GM12878 (cell line): ENCODE measurements at regions not wholly inside any gene's neighbourhood (a gene's known extent, or its start where the extent isn't known, plus 50 kb on each side); places are given as distances from the start of the nearest gene placed in this dataset.

Experiments
- ATAC-seq: fragments of 200-7000 bp; cut with Tn5 transposase; 3 replicates; pipeline ENCODE4 v1.9.1; 2020; ENCODE audit warnings: mild to moderate bottlenecking, moderate library complexity
- BruUV-seq: library from RNA; stranded (reverse); fragments of 400-500 nt; replicated peaks from 2 replicates; lab custom pipeline; 2021; lab: Mats Ljungman, UMichigan
- CTCF ChIA-PET: fragments of 300-600 bp; sonication (Branson Sonifier 250); formaldehyde crosslinking; extraction: SDS; loops from one replicate; lab custom pipeline; 2021; ENCODE audit warnings: inconsistent platforms; lab: Yijun Ruan, JAX
- POLR2A ChIA-PET: fragments of 350-600 bp; formaldehyde crosslinking; extraction: SDS; loops from one replicate; lab custom pipeline; 2021; ENCODE audit warnings: inconsistent platforms; lab: Charles Lee
- RAD21 ChIA-PET: fragments of 300-600 bp; sonication (Branson Sonifier 250); formaldehyde crosslinking; loops from one replicate; lab custom pipeline; 2023; ENCODE audit warnings: antibody characterized with exemption; ENCODE audit not compliant: unreplicated experiment; lab: Charles Lee
- SMC1A ChIA-PET: fragments of 300-600 bp; sonication (Branson Sonifier 250); formaldehyde crosslinking; loops from one replicate; lab custom pipeline; 2023; ENCODE audit not compliant: unreplicated experiment, uncharacterized antibody; lab: Charles Lee
- DNase-seq: peaks from one replicate; pipeline ENCODE4 v3.0.0-alpha.2; 2011; ENCODE audit warnings: low read depth, low spot score
- FAIRE-seq: peaks from 3 replicates; lab custom pipeline; 2011; peaks lifted over from hg19 to GRCh38; lab: Jason Lieb, UNC
- H2AFZ ChIP-seq: 2 replicates; pipeline ENCODE4 v1.6.0; 2011; ENCODE audit warnings: low read depth, low read length, control low read depth; ENCODE audit not compliant: control insufficient read depth
- H3K27ac ChIP-seq: 2 replicates; pipeline ENCODE4 v1.5.1; 2011; ENCODE audit warnings: control low read depth; ENCODE audit not compliant: control insufficient read depth, insufficient read depth
- H3K27me3 ChIP-seq, 2 experiments: replicated peaks in 1 of 2; 2 replicates each; pipeline versions ENCODE4 v1.6.0 to v1.6.1; 2011; ENCODE audit warnings: low read length in 1 of 2; ENCODE audit not compliant: control insufficient read depth in 2 of 2, insufficient read depth in 2 of 2
- H3K36me3 ChIP-seq, 2 experiments: 2 replicates each; pipeline ENCODE4 v1.5.1; 2011; ENCODE audit warnings: low read length in 1 of 2; ENCODE audit not compliant: control insufficient read depth in 2 of 2, insufficient read depth in 2 of 2
- H3K4me1 ChIP-seq: 2 replicates; pipeline ENCODE4 v1.6.1; 2011; ENCODE audit warnings: mild to moderate bottlenecking, low read length, moderate library complexity, mixed read lengths; ENCODE audit not compliant: control insufficient read depth, insufficient read depth
- H3K4me2 ChIP-seq: 2 replicates; pipeline ENCODE4 v1.6.0; 2011; ENCODE audit warnings: control low read depth; ENCODE audit not compliant: control insufficient read depth, insufficient read depth
- H3K4me3 ChIP-seq: fragments of 200-600 bp; sonication (generic); 2 replicates; pipeline ENCODE4 v1.5.1; 2016
- H3K79me2 ChIP-seq: 2 replicates; pipeline ENCODE4 v1.6.0; 2011; ENCODE audit warnings: low read length; ENCODE audit not compliant: control insufficient read depth, insufficient read depth
- H3K9ac ChIP-seq: 2 replicates; pipeline ENCODE4 v1.8.0; 2011; ENCODE audit warnings: low read length, control low read depth, mixed read lengths; ENCODE audit not compliant: control insufficient read depth, insufficient read depth
- H3K9me3 ChIP-seq: replicated peaks from 3 replicates; pipeline ENCODE4 v1.5.1; 2011; ENCODE audit warnings: mild to moderate bottlenecking, low read length; ENCODE audit not compliant: control insufficient read depth, insufficient read depth
- H4K20me1 ChIP-seq: 2 replicates; pipeline ENCODE4 v1.6.0; 2011; ENCODE audit not compliant: control insufficient read depth, insufficient read depth
- ASH2L ChIP-seq: fragments of 300-600, 200-600 bp; sonication (generic); IDR thresholded peaks from 2 replicates; pipeline ENCODE4 v1.6.1; 2017; ENCODE audit warnings: low read depth, mild to moderate bottlenecking, borderline replicate concordance
- BCL11A ChIP-seq: IDR thresholded peaks from 2 replicates; pipeline ENCODE4 v1.6.1; 2011; ENCODE audit warnings: low read depth, low read length
- DPF2 ChIP-seq: fragments of 450-650 bp; IDR thresholded peaks from 2 replicates; pipeline ENCODE4 v1.6.1; 2017; ENCODE audit warnings: mild to moderate bottlenecking
- EED ChIP-seq: sonication (generic); IDR thresholded peaks from 2 replicates; pipeline ENCODE4 v1.6.1; 2016; ENCODE audit warnings: antibody characterized with exemption, low read depth
- HDAC6 ChIP-seq: fragments of 200-600 bp; sonication (generic); IDR thresholded peaks from one replicate; pipeline ENCODE4 v1.8.0; 2017; ENCODE audit warnings: antibody characterized with exemption; ENCODE audit not compliant: unreplicated experiment
- HDGF ChIP-seq: fragments of 450-650 bp; IDR thresholded peaks from 2 replicates; pipeline ENCODE4 v1.6.1; 2016; ENCODE audit warnings: antibody characterized with exemption
- IRF3 ChIP-seq: fragments of 450-650 bp; IDR thresholded peaks from 2 replicates; pipeline ENCODE4 v1.6.1; 2014; ENCODE audit warnings: mild to moderate bottlenecking
- KAT2A ChIP-seq: conservative IDR thresholded peaks from 2 replicates; pipeline ENCODE4 v1.6.1; 2011; ENCODE audit warnings: low read depth, low read length; ENCODE audit not compliant: control insufficient read depth
- LARP7 ChIP-seq: fragments of 450-650 bp; IDR thresholded peaks from 2 replicates; pipeline ENCODE4 v1.6.1; 2017; ENCODE audit warnings: mild to moderate bottlenecking
- MEF2B ChIP-seq: fragments of 450-650 bp; IDR thresholded peaks from 2 replicates; pipeline ENCODE4 v1.6.1; 2018; ENCODE audit warnings: mild to moderate bottlenecking, moderate library complexity; ENCODE audit not compliant: partially characterized antibody, poor library complexity, severe bottlenecking
- MYB ChIP-seq: fragments of 150-350 bp; IDR thresholded peaks from 2 replicates; pipeline ENCODE4 v1.6.1; 2014; ENCODE audit warnings: mild to moderate bottlenecking, low read depth, low read length, borderline replicate concordance
- NFYB ChIP-seq: IDR thresholded peaks from 2 replicates; pipeline ENCODE4 v1.6.1; 2011; ENCODE audit warnings: low read depth, mild to moderate bottlenecking, low read length, improper control_type of control experiment, moderate library complexity; ENCODE audit not compliant: insufficient read depth
- NR2F1 ChIP-seq: fragments of 450-650 bp; conservative IDR thresholded peaks from 2 replicates; pipeline ENCODE4 v1.6.1; 2017; ENCODE audit warnings: mild to moderate bottlenecking
- RB1 ChIP-seq: fragments of 450-650 bp; formaldehyde crosslinking; IDR thresholded peaks from 2 replicates; pipeline ENCODE4 v1.6.1; 2017; ENCODE audit warnings: mild to moderate bottlenecking, borderline replicate concordance
- RUNX3 ChIP-seq: IDR thresholded peaks from 2 replicates; pipeline ENCODE4 v1.6.1; 2012; ENCODE audit warnings: low read length, inconsistent platforms
- SMAD1 ChIP-seq: fragments of 450-650 bp; IDR thresholded peaks from 2 replicates; pipeline ENCODE4 v1.6.1; 2018; ENCODE audit warnings: mild to moderate bottlenecking, low read depth; ENCODE audit not compliant: partially characterized antibody
- SMC3 ChIP-seq: IDR thresholded peaks from 2 replicates; pipeline ENCODE4 v1.6.1; 2011; ENCODE audit warnings: low read length, improper control_type of control experiment, borderline replicate concordance
- TCF7 ChIP-seq: IDR thresholded peaks from 2 replicates; pipeline ENCODE4 v1.6.1; 2014; ENCODE audit warnings: antibody characterized with exemption, borderline replicate concordance
- YY1 ChIP-seq: IDR thresholded peaks from 2 replicates; pipeline ENCODE4 v1.6.1; 2011; ENCODE audit warnings: low read depth, mild to moderate bottlenecking, low read length
- ZSCAN29 ChIP-seq: fragments of 450-650 bp; IDR thresholded peaks from 2 replicates; pipeline ENCODE4 v1.6.1; 2017; ENCODE audit warnings: mild to moderate bottlenecking, moderate library complexity
- WGBS: methylation state at CpG from one replicate; pipeline ENCODE4 v1.1.6; 2016; ENCODE audit warnings: low lambda C conversion rate; ENCODE audit not compliant: insufficient replicate concordance, insufficient coverage; ENCODE audit errors: missing lambda C conversion rate; 5-methylcytosine and 5-hydroxymethylcytosine counted together
- in situ Hi-C: fragments of 300-500 bp; cut with MboI; formaldehyde crosslinking; loops from 9 replicates; pipeline ENCODE4 v1.14.3; 2018; ENCODE audit warnings: mixed read lengths
- intact Hi-C: fragments of 100-400 bp; cut with micrococcal nuclease; formaldehyde crosslinking; loops from one replicate; pipeline ENCODE4 v1.14.2; 2022; ENCODE audit not compliant: unreplicated experiment

GRCh38 chr10:28149746-28150145, 150.9 kb upstream of the ODAD2 start:
- Histone ChIP-seq H3K9me3 (no peaks in the 10 kb centered on the region), H3K4me1 (no peaks in the 10 kb centered on the region), H2AFZ (no peak overlapping the region), H3K4me3 (no peak overlapping the region), H3K27ac (no peak overlapping the region), H3K36me3 (no peaks in the 10 kb centered on the region), H3K27me3 (no peaks in the 10 kb centered on the region; a peak in 1 of 4 replicates), H3K79me2 (no peaks in the 10 kb centered on the region), H3K4me2 (no peak overlapping the region), H3K9ac (no peak overlapping the region), H4K20me1 (no peaks in the 10 kb centered on the region)
- intact Hi-C loops (no loop called here), in situ Hi-C loops (no loop called here)
- RAD21 ChIA-PET = no interaction called here
- POLR2A ChIA-PET = no interaction called here
- CTCF ChIA-PET = interaction anchor here (1.9 kb wide), 1 partner anchor 30 kb away, joined by 8 read pairs; no protein-coding TSS in a partner anchor
- no TSS peak for BruUV-seq
- TF ChIP-seq TCF7 (no peak), HDAC6 (no peak), NR2F1 (no peak), ASH2L (no peak), KAT2A (no peak), LARP7 (no peak), SMAD1 (no peak), YY1 (no peak), RUNX3 (no peak), BCL11A (no peak)
- DNase-seq (no peak), FAIRE-seq (no peak), ATAC-seq (no peak)
- SMC1A ChIA-PET = no interaction called here
- 79% methylated on average over 7 of the region's 7 CpGs for WGBS

GRCh38 chr10:28147706-28148105, 148.8 kb upstream of the ODAD2 start:
- in situ Hi-C loops = no loop called here
- TF ChIP-seq ZSCAN29 (no peak), EED (no peak), MEF2B (no peak), NFYB (no peak), SMAD1 (no peak), RB1 (no peak), MYB (no peak), KAT2A (no peak), IRF3 (no peak), DPF2 (no peak), SMC3 (no peak), HDGF (no peak)

More at GRCh38 chr10:28147706-28148105, 148.8 kb upstream of the ODAD2 start:
- no peaks in the 10 kb centered on the region for H3K79me2 ChIP-seq
- H3K27me3 ChIP-seq = no peaks in the 10 kb centered on the region; a peak in 1 of 4 replicates
- H3K36me3 ChIP-seq = no peaks in the 10 kb centered on the region
- FAIRE-seq = no peak
- no peaks in the 10 kb centered on the region for H3K4me1 ChIP-seq
- H3K4me2 ChIP-seq = no peak overlapping the region
- no peak overlapping the region for H3K9ac ChIP-seq
- ChIA-PET SMC1A (interaction anchor here (0.5 to 1.2 kb wide), 2 partner anchors 234 to 1214 kb away, joined by 3 read pairs; no protein-coding TSS in a partner anchor), CTCF (interaction anchor here (1.9 kb wide), 1 partner anchor 32 kb away, joined by 8 read pairs; no protein-coding TSS in a partner anchor), RAD21 (no interaction called here), POLR2A (no interaction called here)
- intact Hi-C loops = no loop called here
- no peak overlapping the region for H2AFZ ChIP-seq
- no peak for DNase-seq
- ATAC-seq = no peak
- no peaks in the 10 kb centered on the region for H4K20me1 ChIP-seq
- H3K27ac ChIP-seq = no peak overlapping the region
- no peaks in the 10 kb centered on the region for H3K9me3 ChIP-seq
- 23% methylated on average over 4 of the region's 4 CpGs for WGBS
- no peak overlapping the region for H3K4me3 ChIP-seq
- no TSS peak for BruUV-seq
